Nephron (organoid): ENCODE measurements at regions not wholly inside any gene's neighbourhood (a gene's known extent, or its start where the extent isn't known, plus 50 kb on each side); places are given as distances from the start of the nearest gene placed in this dataset.

Source experiments
- H3K27ac Mint-ChIP-seq, 3 experiments: 2 replicates each; pipeline ENCODE4 v1.8.0; 2020; ENCODE audit warnings: mixed read lengths in 3 of 3, mild to moderate bottlenecking in 2 of 3, moderate library complexity in 1 of 3
- H3K27me3 Mint-ChIP-seq: 2 replicates; pipeline ENCODE4 v1.8.0; 2021; ENCODE audit warnings: low read depth, mild to moderate bottlenecking, moderate library complexity, mixed read lengths
- H3K36me3 Mint-ChIP-seq: 2 replicates; pipeline ENCODE4 v1.8.0; 2020; ENCODE audit warnings: low read depth, mixed read lengths
- H3K4me1 Mint-ChIP-seq: 2 replicates; pipeline ENCODE4 v1.8.0; 2020; ENCODE audit warnings: mixed read lengths
- H3K4me3 Mint-ChIP-seq, 3 experiments: 2 replicates each; pipeline ENCODE4 v1.8.0; 2020; ENCODE audit warnings: mild to moderate bottlenecking in 3 of 3, mixed read lengths in 3 of 3, moderate library complexity in 2 of 3
- H3K9me3 Mint-ChIP-seq: 2 replicates; pipeline ENCODE4 v1.8.0; 2020; ENCODE audit warnings: mixed read lengths
- TF ChIP-seq, protein P1 (sequence below), 3 experiments: fragments of 200-600 bp; sonication (generic); IDR thresholded peaks; one replicate each; pipeline ENCODE4 v1.5.0; 2021; ENCODE audit warnings: antibody characterized with exemption in 3 of 3; ENCODE audit not compliant: unreplicated experiment in 3 of 3

- TF ChIP-seq, protein P1, sequence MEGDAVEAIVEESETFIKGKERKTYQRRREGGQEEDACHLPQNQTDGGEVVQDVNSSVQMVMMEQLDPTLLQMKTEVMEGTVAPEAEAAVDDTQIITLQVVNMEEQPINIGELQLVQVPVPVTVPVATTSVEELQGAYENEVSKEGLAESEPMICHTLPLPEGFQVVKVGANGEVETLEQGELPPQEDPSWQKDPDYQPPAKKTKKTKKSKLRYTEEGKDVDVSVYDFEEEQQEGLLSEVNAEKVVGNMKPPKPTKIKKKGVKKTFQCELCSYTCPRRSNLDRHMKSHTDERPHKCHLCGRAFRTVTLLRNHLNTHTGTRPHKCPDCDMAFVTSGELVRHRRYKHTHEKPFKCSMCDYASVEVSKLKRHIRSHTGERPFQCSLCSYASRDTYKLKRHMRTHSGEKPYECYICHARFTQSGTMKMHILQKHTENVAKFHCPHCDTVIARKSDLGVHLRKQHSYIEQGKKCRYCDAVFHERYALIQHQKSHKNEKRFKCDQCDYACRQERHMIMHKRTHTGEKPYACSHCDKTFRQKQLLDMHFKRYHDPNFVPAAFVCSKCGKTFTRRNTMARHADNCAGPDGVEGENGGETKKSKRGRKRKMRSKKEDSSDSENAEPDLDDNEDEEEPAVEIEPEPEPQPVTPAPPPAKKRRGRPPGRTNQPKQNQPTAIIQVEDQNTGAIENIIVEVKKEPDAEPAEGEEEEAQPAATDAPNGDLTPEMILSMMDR (IDR thresholded peaks at IDR 0.05; ENCODE audit: unreplicated experiment in 3 of 3), result no peak
- no peaks in the 10 kb centered on the region for H3K4me1 Mint-ChIP-seq
- no peaks in the 10 kb centered on the region for H3K27me3 Mint-ChIP-seq
- H3K9me3 Mint-ChIP-seq, result peaks cover 36% of the 10 kb centered on the region
- no peak overlapping the region for H3K4me3 Mint-ChIP-seq
- no peaks in the 10 kb centered on the region for H3K36me3 Mint-ChIP-seq
- H3K27ac Mint-ChIP-seq, result no peak overlapping the region
These were observed 179.1 kb downstream of the FAM170A start for GRCh38 chr5:119808474-119808873.

- Mint-ChIP-seq H3K9me3 (peaks cover 36% of the 10 kb centered on the region), H3K27ac (no peak overlapping the region), H3K27me3 (no peaks in the 10 kb centered on the region), H3K4me3 (no peak overlapping the region), H3K36me3 (no peaks in the 10 kb centered on the region), H3K4me1 (no peaks in the 10 kb centered on the region)
- TF ChIP-seq, protein P1 (IDR thresholded peaks at IDR 0.05; ENCODE audit: unreplicated experiment in 3 of 3), result no peak
These were observed 180.9 kb downstream of the FAM170A start for GRCh38 chr5:119810217-119810616.

GRCh38 chr5:119811458-119811857 is 182.1 kb downstream of the FAM170A start:
- Mint-ChIP-seq H3K9me3 (peaks cover 31% of the 10 kb centered on the region), H3K4me3 (no peak overlapping the region), H3K36me3 (no peaks in the 10 kb centered on the region), H3K27me3 (no peaks in the 10 kb centered on the region), H3K4me1 (no peaks in the 10 kb centered on the region), H3K27ac (no peak overlapping the region)
- TF ChIP-seq, protein P1 (IDR thresholded peaks at IDR 0.05; ENCODE audit: unreplicated experiment in 3 of 3), result no peak

GRCh38 chr5:119814655-119815054 is 185.3 kb downstream of the FAM170A start:
- H3K9me3 Mint-ChIP-seq, result peaks cover 14% of the 10 kb centered on the region
- no peak overlapping the region for H3K27ac Mint-ChIP-seq
- H3K4me1 Mint-ChIP-seq, result no peaks in the 10 kb centered on the region
- no peaks in the 10 kb centered on the region for H3K36me3 Mint-ChIP-seq
- no peaks in the 10 kb centered on the region for H3K27me3 Mint-ChIP-seq
- no peak overlapping the region for H3K4me3 Mint-ChIP-seq
- TF ChIP-seq, protein P1 (IDR thresholded peaks at IDR 0.05; ENCODE audit: unreplicated experiment in 3 of 3), result no peak

- no peaks in the 10 kb centered on the region for H3K27me3 Mint-ChIP-seq
- H3K9me3 Mint-ChIP-seq, result peaks cover 8% of the 10 kb centered on the region
- H3K4me3 Mint-ChIP-seq, result no peak overlapping the region
- TF ChIP-seq, protein P1 (IDR thresholded peaks at IDR 0.05; ENCODE audit: unreplicated experiment in 3 of 3), result no peak
- no peaks in the 10 kb centered on the region for H3K36me3 Mint-ChIP-seq
- H3K27ac Mint-ChIP-seq, result no peak overlapping the region
- no peaks in the 10 kb centered on the region for H3K4me1 Mint-ChIP-seq
These were observed 186.7 kb downstream of the FAM170A start for GRCh38 chr5:119816055-119816454.

- H3K4me1 Mint-ChIP-seq, result no peaks in the 10 kb centered on the region
- no peak overlapping the region for H3K4me3 Mint-ChIP-seq
- peaks cover 4% of the 10 kb centered on the region for H3K27me3 Mint-ChIP-seq
These were observed 190.7 kb downstream of the FAM170A start for GRCh38 chr5:119820016-119820415.

More at GRCh38 chr5:119820016-119820415, 190.7 kb downstream of the FAM170A start:
- TF ChIP-seq, protein P1 (IDR thresholded peaks at IDR 0.05; ENCODE audit: unreplicated experiment in 3 of 3), result no peak
- Mint-ChIP-seq H3K36me3 (no peaks in the 10 kb centered on the region), H3K27ac (no peak overlapping the region), H3K9me3 (no peaks in the 10 kb centered on the region)
